HEK293 (cell line): ENCODE measurements at regions not wholly inside any gene's neighbourhood (a gene's known extent, or its start where the extent isn't known, plus 50 kb on each side); places are given as distances from the start of the nearest gene placed in this dataset.

Experiments
- HOXA7 ChIP-seq: sonication (generic); formaldehyde crosslinking; IDR thresholded peaks from 2 replicates; pipeline ENCODE4 v1.8.1; 2022; ENCODE audit warnings: missing genetic modification reagents, borderline replicate concordance
- KLF10 ChIP-seq: fragments of 450-650 bp; IDR thresholded peaks from 2 replicates; pipeline ENCODE4 v1.5.1; 2018; ENCODE audit warnings: missing biosample characterization, mild to moderate bottlenecking, missing genetic modification characterization
- PBX3 ChIP-seq: sonication (generic); formaldehyde crosslinking; IDR thresholded peaks from 2 replicates; pipeline ENCODE4 v1.8.1; 2022; ENCODE audit warnings: mild to moderate bottlenecking, moderate library complexity, missing genetic modification reagents
- ZBTB44 ChIP-seq: fragments of 450-650 bp; IDR thresholded peaks from 2 replicates; pipeline ENCODE4 v1.5.1; 2018; ENCODE audit warnings: missing biosample characterization, mild to moderate bottlenecking, missing genetic modification characterization
- ZBTB8A ChIP-seq: fragments of 450-650 bp; formaldehyde crosslinking; IDR thresholded peaks from 2 replicates; pipeline ENCODE4 v1.5.1; 2016; ENCODE audit warnings: missing biosample characterization, missing genetic modification characterization
- ZNF184 ChIP-seq: fragments of 450-650 bp; IDR thresholded peaks from 2 replicates; pipeline ENCODE4 v1.5.1; 2018; ENCODE audit warnings: missing biosample characterization, mild to moderate bottlenecking, missing genetic modification characterization
- ZNF350 ChIP-seq: fragments of 450-650 bp; formaldehyde crosslinking; IDR thresholded peaks from 2 replicates; pipeline ENCODE4 v1.5.0; 2017; ENCODE audit warnings: missing biosample characterization, mild to moderate bottlenecking, missing genetic modification characterization
- ZNF571 ChIP-seq: fragments of 450-650 bp; formaldehyde crosslinking; IDR thresholded peaks from 2 replicates; pipeline ENCODE4 v1.5.0; 2017; ENCODE audit warnings: missing biosample characterization, missing genetic modification characterization
- ZSCAN30 ChIP-seq: fragments of 450-650 bp; IDR thresholded peaks from 2 replicates; pipeline ENCODE4 v1.5.1; 2018; ENCODE audit warnings: missing biosample characterization, mild to moderate bottlenecking, missing genetic modification characterization, moderate library complexity
- TF ChIP-seq, protein P1 (sequence below): fragments of 450-650 bp; formaldehyde crosslinking; IDR thresholded peaks from 2 replicates; pipeline ENCODE4 v1.5.1; 2016; ENCODE audit warnings: missing biosample characterization, missing genetic modification characterization
- TF ChIP-seq, protein P2 (sequence below): fragments of 450-650 bp; formaldehyde crosslinking; IDR thresholded peaks from 2 replicates; pipeline ENCODE4 v1.5.1; 2016; ENCODE audit warnings: missing biosample characterization, missing genetic modification characterization

DNA sequence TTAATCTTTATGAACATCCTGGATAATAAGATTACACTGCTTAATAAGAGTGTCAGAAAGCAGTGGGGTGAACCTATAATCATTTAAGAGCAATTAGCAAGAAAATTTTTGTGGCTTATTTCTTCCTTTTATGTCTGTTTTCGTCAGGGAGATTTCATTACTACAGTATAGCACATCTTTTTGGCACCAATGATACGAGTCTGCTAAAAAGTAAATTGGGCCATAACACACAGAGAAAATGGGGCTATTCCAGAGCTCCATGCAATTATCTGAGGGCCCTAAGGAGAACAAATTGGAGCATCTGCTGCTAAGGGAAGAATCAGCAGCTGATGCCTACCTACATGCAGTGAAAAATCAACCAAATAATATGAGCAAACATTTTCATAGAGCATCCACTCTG lies 330.3 kb upstream of the NCAM2 start:
- TF ChIP-seq ZNF184 (tag by site-specific recombination) = no peak
- TF ChIP-seq PBX3 = no peak
- TF ChIP-seq ZNF571 (tag by site-specific recombination) = no peak
- TF ChIP-seq HOXA7 (CRISPR knock-in tag) = no peak
- TF ChIP-seq, protein P1, sequence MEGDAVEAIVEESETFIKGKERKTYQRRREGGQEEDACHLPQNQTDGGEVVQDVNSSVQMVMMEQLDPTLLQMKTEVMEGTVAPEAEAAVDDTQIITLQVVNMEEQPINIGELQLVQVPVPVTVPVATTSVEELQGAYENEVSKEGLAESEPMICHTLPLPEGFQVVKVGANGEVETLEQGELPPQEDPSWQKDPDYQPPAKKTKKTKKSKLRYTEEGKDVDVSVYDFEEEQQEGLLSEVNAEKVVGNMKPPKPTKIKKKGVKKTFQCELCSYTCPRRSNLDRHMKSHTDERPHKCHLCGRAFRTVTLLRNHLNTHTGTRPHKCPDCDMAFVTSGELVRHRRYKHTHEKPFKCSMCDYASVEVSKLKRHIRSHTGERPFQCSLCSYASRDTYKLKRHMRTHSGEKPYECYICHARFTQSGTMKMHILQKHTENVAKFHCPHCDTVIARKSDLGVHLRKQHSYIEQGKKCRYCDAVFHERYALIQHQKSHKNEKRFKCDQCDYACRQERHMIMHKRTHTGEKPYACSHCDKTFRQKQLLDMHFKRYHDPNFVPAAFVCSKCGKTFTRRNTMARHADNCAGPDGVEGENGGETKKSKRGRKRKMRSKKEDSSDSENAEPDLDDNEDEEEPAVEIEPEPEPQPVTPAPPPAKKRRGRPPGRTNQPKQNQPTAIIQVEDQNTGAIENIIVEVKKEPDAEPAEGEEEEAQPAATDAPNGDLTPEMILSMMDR (tag by site-specific recombination) = no peak
- no peak for TF ChIP-seq ZBTB8A (tag by site-specific recombination)
- no peak for TF ChIP-seq ZSCAN30 (tag by site-specific recombination)
- TF ChIP-seq, protein P2, sequence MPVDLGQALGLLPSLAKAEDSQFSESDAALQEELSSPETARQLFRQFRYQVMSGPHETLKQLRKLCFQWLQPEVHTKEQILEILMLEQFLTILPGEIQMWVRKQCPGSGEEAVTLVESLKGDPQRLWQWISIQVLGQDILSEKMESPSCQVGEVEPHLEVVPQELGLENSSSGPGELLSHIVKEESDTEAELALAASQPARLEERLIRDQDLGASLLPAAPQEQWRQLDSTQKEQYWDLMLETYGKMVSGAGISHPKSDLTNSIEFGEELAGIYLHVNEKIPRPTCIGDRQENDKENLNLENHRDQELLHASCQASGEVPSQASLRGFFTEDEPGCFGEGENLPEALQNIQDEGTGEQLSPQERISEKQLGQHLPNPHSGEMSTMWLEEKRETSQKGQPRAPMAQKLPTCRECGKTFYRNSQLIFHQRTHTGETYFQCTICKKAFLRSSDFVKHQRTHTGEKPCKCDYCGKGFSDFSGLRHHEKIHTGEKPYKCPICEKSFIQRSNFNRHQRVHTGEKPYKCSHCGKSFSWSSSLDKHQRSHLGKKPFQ = no peak
- no peak for TF ChIP-seq ZNF350 (tag by site-specific recombination)
- no peak for TF ChIP-seq ZBTB44 (tag by site-specific recombination)
- no peak for TF ChIP-seq KLF10 (tag by site-specific recombination)
